ENCODE measurements at regions not wholly inside any gene's neighbourhood (a gene's known extent, or its start where the extent isn't known, plus 50 kb on each side); places are given as distances from the start of the nearest gene placed in this dataset.

DNA sequence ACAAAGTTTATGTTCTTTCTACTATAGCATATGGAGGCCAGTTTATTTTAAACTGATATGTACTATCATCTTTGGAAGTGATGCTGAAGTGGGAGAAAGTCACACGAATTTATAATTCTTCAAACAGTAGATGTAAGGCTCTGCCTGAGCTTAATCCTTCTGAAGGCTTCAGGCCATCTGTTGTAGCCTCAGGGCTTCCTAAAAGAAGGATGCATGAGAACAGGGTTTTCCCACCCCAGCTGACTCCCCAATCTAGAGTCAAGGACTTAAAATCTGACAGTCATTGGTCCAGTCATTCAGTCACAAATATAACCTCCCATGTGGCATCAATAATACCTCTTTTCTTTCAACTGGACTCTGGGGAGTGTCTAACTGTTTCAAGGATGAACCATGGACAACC, 330.5 kb downstream of the KCNS3 start:
- no peak overlapping the region for H2BK5ac ChIP-seq (ENCODE audit: insufficient read length, low read length)
- no peak overlapping the region for H2AK5ac ChIP-seq (ENCODE audit: insufficient read length, low read length)
- no peaks in the 10 kb centered on the region for H3K27me3 ChIP-seq (ENCODE audit: insufficient read depth, low read length)
- H4K5ac ChIP-seq (ENCODE audit: insufficient read length, low read depth, low read length): no peak overlapping the region
- no peak overlapping the region for H4K8ac ChIP-seq (replicated peaks; ENCODE audit: insufficient read length, low read depth, low read length)
- H3K27ac Mint-ChIP-seq: no peak overlapping the region; a peak in 1 of 7 replicates
- no peak overlapping the region for H3K4me3 Mint-ChIP-seq
- no peaks in the 10 kb centered on the region for H3K4me1 ChIP-seq (ENCODE audit: insufficient read depth, low read length)
- no peak overlapping the region for H3K9ac ChIP-seq (ENCODE audit: extremely low read depth, insufficient read length, low read length)
- no peaks in the 10 kb centered on the region for H3K79me2 ChIP-seq (ENCODE audit: insufficient read depth, low read length)
- no peak overlapping the region for H2BK12ac ChIP-seq (ENCODE audit: insufficient read length, low read depth, low read length)
- H3T11ph ChIP-seq (ENCODE audit: low read length): no peak overlapping the region
- H2AFZ ChIP-seq (ENCODE audit: low read length): no peak overlapping the region
- H3K23ac ChIP-seq (ENCODE audit: insufficient read length, low read depth, low read length): no peak overlapping the region
- H3K79me1 ChIP-seq (ENCODE audit: insufficient read depth, low read depth, low read length, poor library complexity, severe bottlenecking): no peaks in the 10 kb centered on the region
- no peaks in the 10 kb centered on the region for H3K23me2 ChIP-seq (ENCODE audit: insufficient read length, low read depth, low read length, poor library complexity, severe bottlenecking)
- no peak overlapping the region for H3K4ac ChIP-seq (ENCODE audit: low read depth, low read length)
- no peak overlapping the region for H3K4me2 ChIP-seq (ENCODE audit: insufficient read depth, insufficient read length, low read length)
- H3K9me3 Mint-ChIP-seq: peaks cover 0 to 3% of the 10 kb centered on the region in 2 experiments; a peak in 3 of 5 replicates
- H3K56ac ChIP-seq (ENCODE audit: insufficient read length, low read depth, low read length): no peak overlapping the region
- no peak overlapping the region for H3K27ac ChIP-seq (ENCODE audit: insufficient read length, low read depth, low read length)
- no peaks in the 10 kb centered on the region for H3K9me3 ChIP-seq (ENCODE audit: control insufficient read depth, low read depth, low read length)
- WGBS (ENCODE audit: extremely low coverage, insufficient read length, low lambda C conversion rate): no CpG with 5 or more reads among the region's 1 CpG
- H2BK120ac ChIP-seq (ENCODE audit: low read depth, low read length, poor library complexity, severe bottlenecking): no peak overlapping the region
- H4K91ac ChIP-seq (ENCODE audit: insufficient read length, low read depth, low read length): no peak overlapping the region
- no peak overlapping the region for H2BK15ac ChIP-seq (ENCODE audit: low read depth, low read length)
- H3K18ac ChIP-seq (ENCODE audit: insufficient read length, low read depth, low read length): no peak overlapping the region
- no peaks in the 10 kb centered on the region for H4K20me1 ChIP-seq (ENCODE audit: control insufficient read depth, insufficient read depth, insufficient read length)
- peaks cover 4% of the 10 kb centered on the region for H3K27me3 Mint-ChIP-seq (ENCODE audit: low read depth)
- DNase-seq: no peak
- no peak overlapping the region for H2BK20ac ChIP-seq (ENCODE audit: low read depth, low read length, poor library complexity, severe bottlenecking)
- H3K14ac ChIP-seq (ENCODE audit: insufficient read depth, low read length): no peak overlapping the region
- H3K4me1 Mint-ChIP-seq: no peaks in the 10 kb centered on the region
- no peaks in the 10 kb centered on the region for H3K36me3 Mint-ChIP-seq (ENCODE audit: insufficient read depth in 1 of 3, low read depth in 3 of 3)
- TF ChIP-seq, protein P1, sequence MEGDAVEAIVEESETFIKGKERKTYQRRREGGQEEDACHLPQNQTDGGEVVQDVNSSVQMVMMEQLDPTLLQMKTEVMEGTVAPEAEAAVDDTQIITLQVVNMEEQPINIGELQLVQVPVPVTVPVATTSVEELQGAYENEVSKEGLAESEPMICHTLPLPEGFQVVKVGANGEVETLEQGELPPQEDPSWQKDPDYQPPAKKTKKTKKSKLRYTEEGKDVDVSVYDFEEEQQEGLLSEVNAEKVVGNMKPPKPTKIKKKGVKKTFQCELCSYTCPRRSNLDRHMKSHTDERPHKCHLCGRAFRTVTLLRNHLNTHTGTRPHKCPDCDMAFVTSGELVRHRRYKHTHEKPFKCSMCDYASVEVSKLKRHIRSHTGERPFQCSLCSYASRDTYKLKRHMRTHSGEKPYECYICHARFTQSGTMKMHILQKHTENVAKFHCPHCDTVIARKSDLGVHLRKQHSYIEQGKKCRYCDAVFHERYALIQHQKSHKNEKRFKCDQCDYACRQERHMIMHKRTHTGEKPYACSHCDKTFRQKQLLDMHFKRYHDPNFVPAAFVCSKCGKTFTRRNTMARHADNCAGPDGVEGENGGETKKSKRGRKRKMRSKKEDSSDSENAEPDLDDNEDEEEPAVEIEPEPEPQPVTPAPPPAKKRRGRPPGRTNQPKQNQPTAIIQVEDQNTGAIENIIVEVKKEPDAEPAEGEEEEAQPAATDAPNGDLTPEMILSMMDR (conservative IDR thresholded peaks at IDR 0.05): no peak
